ENCODE measurements at regions not wholly inside any gene's neighbourhood (a gene's known extent, or its start where the extent isn't known, plus 50 kb on each side); places are given as distances from the start of the nearest gene placed in this dataset.
"Not testable (repeated sequence)": the region's sequence is repeated elsewhere in the genome, so short reads cannot be mapped to it uniquely, and the experiment has no call there.

- no peak for FAIRE-seq
- DNase-seq, result no peak
- intact Hi-C loops (cut with DNase I), result no loop called here
- no peaks in the 10 kb centered on the region for H3K9me3 ChIP-seq
- 68 to 82% methylated on average over 1 of the region's 1 CpG for WGBS, 2 donors
- TF ChIP-seq CTCF (IDR thresholded peaks at IDR 0.05), result no peak
- H3K27me3 ChIP-seq, result no peaks in the 10 kb centered on the region
- H3K27ac ChIP-seq, result no peak overlapping the region
- H3K4me3 ChIP-seq, result no peak overlapping the region
- ATAC-seq, result no peak
- H3K36me3 ChIP-seq, result no peaks in the 10 kb centered on the region
- H3K4me1 ChIP-seq, result no peaks in the 10 kb centered on the region
Measured at GRCh38 chr14:34275530-34275929, 186.5 kb downstream of the SPTSSA start.

- no peak overlapping the region for H3K4me3 ChIP-seq
- no peak for TF ChIP-seq CTCF (IDR thresholded peaks at IDR 0.05)
- H3K4me1 ChIP-seq, result no peaks in the 10 kb centered on the region
- H3K36me3 ChIP-seq, result no peaks in the 10 kb centered on the region
- FAIRE-seq (no peak), DNase-seq (no peak), ATAC-seq (no peak)
- WGBS, 2 donors, result 70 to 73% methylated on average over 4 of the region's 4 CpGs
- no peaks in the 10 kb centered on the region for H3K9me3 ChIP-seq
- H3K27ac ChIP-seq, result no peak overlapping the region
- no peaks in the 10 kb centered on the region for H3K27me3 ChIP-seq
- intact Hi-C loops (cut with DNase I), result no loop called here
Measured at GRCh38 chr14:34275078-34275477, 187.0 kb downstream of the SPTSSA start.

GRCh38 chr14:34273716-34274115, 188.3 kb downstream of the SPTSSA start:
- FAIRE-seq; DNase-seq; H3K9me3 ChIP-seq; intact Hi-C loops (cut with DNase I); H3K27ac ChIP-seq; H3K36me3 ChIP-seq; ATAC-seq; H3K4me3 ChIP-seq; H3K27me3 ChIP-seq; H3K4me1 ChIP-seq: not testable (repeated sequence)
- WGBS, 2 donors, result 83 to 100% methylated on average over 2 of the region's 4 CpGs

GRCh38 chr14:34270361-34270760, 191.7 kb downstream of the SPTSSA start:
- intact Hi-C loops (cut with DNase I), result no loop called here
- H3K9me3 ChIP-seq, result no peaks in the 10 kb centered on the region
- H3K4me1 ChIP-seq, result no peaks in the 10 kb centered on the region
- H3K27ac ChIP-seq, result no peak overlapping the region
- DNase-seq (no peak), FAIRE-seq (no peak), ATAC-seq (no peak)
- no peaks in the 10 kb centered on the region for H3K27me3 ChIP-seq
- WGBS, 2 donors, result 71 to 89% methylated on average over 5 of the region's 5 CpGs
- TF ChIP-seq CTCF (IDR thresholded peaks at IDR 0.05), result no peak
- no peak overlapping the region for H3K4me3 ChIP-seq
- H3K36me3 ChIP-seq, result no peaks in the 10 kb centered on the region

DNA sequence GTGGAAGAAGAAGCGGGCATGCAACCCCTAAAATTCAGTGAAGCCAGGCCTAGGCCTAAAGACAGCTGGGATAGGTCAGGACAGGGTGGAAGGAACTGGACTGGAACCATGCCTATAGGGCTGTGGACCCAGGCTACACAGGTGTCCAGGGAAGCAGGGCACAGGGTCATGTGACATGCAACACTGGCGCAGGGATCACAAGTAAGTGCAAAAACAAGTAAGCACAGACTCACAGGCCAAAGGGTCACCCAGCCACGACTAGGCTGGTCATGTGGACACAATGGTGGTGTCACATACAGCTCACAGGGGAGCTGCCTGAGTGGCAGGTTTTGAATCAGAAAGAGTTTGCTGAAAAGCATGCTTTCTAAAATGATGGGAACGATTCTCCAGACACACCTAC, 195.7 kb downstream of the SPTSSA start:
- intact Hi-C loops (cut with DNase I), result no loop called here
- no peaks in the 10 kb centered on the region for H3K4me1 ChIP-seq
- H3K4me3 ChIP-seq, result no peak overlapping the region
- no peak for ATAC-seq
- no peaks in the 10 kb centered on the region for H3K9me3 ChIP-seq
- WGBS, 2 donors, result 71 to 75% methylated on average over 4 of the region's 4 CpGs
- no peak for FAIRE-seq
- no peak for TF ChIP-seq CTCF (IDR thresholded peaks at IDR 0.05)
- no peaks in the 10 kb centered on the region for H3K27me3 ChIP-seq
- H3K27ac ChIP-seq, result no peak overlapping the region
- no peaks in the 10 kb centered on the region for H3K36me3 ChIP-seq
- no peak for DNase-seq

All from pancreas (tissue), 10 donors.